Osteoblast (primary cell): ENCODE measurements at regions not wholly inside any gene's neighbourhood (a gene's known extent, or its start where the extent isn't known, plus 50 kb on each side); places are given as distances from the start of the nearest gene placed in this dataset.

Experiments used
- DNase-seq: peaks from one replicate; pipeline ENCODE4 v3.0.0; 2011; ENCODE audit warnings: low spot score, mixed read lengths; ENCODE audit not compliant: insufficient read length; ENCODE audit errors: missing footprints
- H2AFZ ChIP-seq: 2 replicates; pipeline ENCODE4 v1.6.0; 2011; ENCODE audit warnings: mild to moderate bottlenecking, low read length
- H3K27ac ChIP-seq: 2 replicates; pipeline ENCODE4 v1.5.1; 2011; ENCODE audit warnings: mild to moderate bottlenecking, low read depth, low read length, moderate library complexity
- H3K27me3 ChIP-seq: 2 replicates; pipeline ENCODE4 v1.6.0; 2012; ENCODE audit warnings: mild to moderate bottlenecking, control low read depth, inconsistent platforms, low read length, moderate library complexity; ENCODE audit not compliant: insufficient read depth
- H3K36me3 ChIP-seq: 2 replicates; pipeline ENCODE4 v1.5.1; 2011; ENCODE audit warnings: mild to moderate bottlenecking, low read length, control low read depth, moderate library complexity; ENCODE audit not compliant: insufficient read depth
- H3K4me1 ChIP-seq: 2 replicates; pipeline ENCODE4 v1.5.1; 2011; ENCODE audit warnings: mild to moderate bottlenecking, low read length, control low read depth, moderate library complexity; ENCODE audit not compliant: insufficient read depth
- H3K4me2 ChIP-seq: 2 replicates; pipeline ENCODE4 v1.6.0; 2011; ENCODE audit warnings: mild to moderate bottlenecking, low read length; ENCODE audit not compliant: insufficient read depth
- H3K4me3 ChIP-seq: fragments of 200-600 bp; sonication (generic); 3 replicates; pipeline ENCODE4 v1.5.1; 2012; ENCODE audit warnings: mild to moderate bottlenecking, low read length, inconsistent platforms; ENCODE audit not compliant: insufficient read depth
- H3K79me2 ChIP-seq: 2 replicates; pipeline ENCODE4 v1.6.0; 2012; ENCODE audit warnings: mild to moderate bottlenecking, low read length, control low read depth, inconsistent platforms; ENCODE audit not compliant: insufficient read depth
- H3K9me3 ChIP-seq: 2 replicates; pipeline ENCODE4 v1.5.1; 2011; ENCODE audit warnings: low read depth, low read length, control low read depth
- H4K20me1 ChIP-seq: 2 replicates; pipeline ENCODE4 v1.6.0; 2012; ENCODE audit warnings: mild to moderate bottlenecking, low read length, control low read depth; ENCODE audit not compliant: insufficient read depth
- CTCF ChIP-seq: IDR thresholded peaks from 2 replicates; pipeline ENCODE4 v1.5.1; 2011; ENCODE audit warnings: mild to moderate bottlenecking, low read depth, low read length, moderate library complexity; ENCODE audit errors: extremely low read depth

DNA sequence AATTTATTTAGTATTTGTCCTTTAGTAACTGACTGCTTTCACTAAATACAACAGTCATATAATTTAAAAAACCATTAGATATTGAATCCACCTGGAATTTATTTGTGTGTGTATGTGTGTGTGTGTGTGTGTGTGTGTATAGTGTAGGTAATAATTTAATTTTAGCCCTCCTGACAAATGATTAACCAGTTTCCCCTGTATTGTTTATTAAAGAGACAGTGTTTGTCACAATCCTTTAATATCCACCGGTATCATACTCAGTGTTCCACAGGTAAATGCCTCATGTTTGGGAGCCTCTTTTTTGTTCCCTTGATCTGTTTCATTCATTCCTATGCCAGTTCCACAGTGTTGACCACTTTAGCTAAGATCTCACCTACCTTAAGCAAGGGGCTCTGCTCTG lies 134.6 kb upstream of the IRX3 start:
- H4K20me1 ChIP-seq: no peaks in the 10 kb centered on the region
- H3K9me3 ChIP-seq: no peaks in the 10 kb centered on the region
- peaks cover 16% of the 10 kb centered on the region for H3K4me1 ChIP-seq
- no peaks in the 10 kb centered on the region for H3K79me2 ChIP-seq
- H3K27me3 ChIP-seq: no peaks in the 10 kb centered on the region
- H3K4me3 ChIP-seq: no peak overlapping the region
- DNase-seq: no peak
- H2AFZ ChIP-seq: no peak overlapping the region
- no peak for TF ChIP-seq CTCF
- H3K27ac ChIP-seq: no peak overlapping the region
- H3K4me2 ChIP-seq: no peak overlapping the region
- no peaks in the 10 kb centered on the region for H3K36me3 ChIP-seq

DNA sequence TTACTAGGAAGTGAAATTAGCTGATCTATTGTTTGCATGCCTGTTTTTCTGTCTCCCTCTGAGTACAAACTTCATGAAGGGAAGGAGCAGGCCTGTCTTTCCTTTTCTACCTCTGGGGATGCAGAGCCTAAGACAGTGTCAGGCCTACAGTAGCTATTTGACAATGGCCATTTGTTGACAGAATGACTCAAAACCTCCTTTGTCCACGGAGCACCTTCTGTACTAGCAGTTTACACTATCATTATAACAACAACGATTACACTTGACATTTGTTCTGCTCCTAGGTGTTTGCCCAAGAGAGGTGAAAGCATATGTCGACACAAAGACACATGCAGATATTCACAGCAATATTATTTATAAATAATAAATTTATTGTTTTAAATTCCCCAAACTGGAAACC lies 132.3 kb upstream of the IRX3 start:
- H3K4me3 ChIP-seq: no peak overlapping the region
- no peak for TF ChIP-seq CTCF
- H3K36me3 ChIP-seq: no peaks in the 10 kb centered on the region
- no peaks in the 10 kb centered on the region for H3K79me2 ChIP-seq
- no peaks in the 10 kb centered on the region for H4K20me1 ChIP-seq
- no peak overlapping the region for H3K4me2 ChIP-seq
- H3K27ac ChIP-seq: no peak overlapping the region
- DNase-seq: no peak
- H3K27me3 ChIP-seq: no peaks in the 10 kb centered on the region
- peaks cover 2% of the 10 kb centered on the region for H3K9me3 ChIP-seq
- H3K4me1 ChIP-seq: peaks cover 21% of the 10 kb centered on the region
- H2AFZ ChIP-seq: no peak overlapping the region

DNA sequence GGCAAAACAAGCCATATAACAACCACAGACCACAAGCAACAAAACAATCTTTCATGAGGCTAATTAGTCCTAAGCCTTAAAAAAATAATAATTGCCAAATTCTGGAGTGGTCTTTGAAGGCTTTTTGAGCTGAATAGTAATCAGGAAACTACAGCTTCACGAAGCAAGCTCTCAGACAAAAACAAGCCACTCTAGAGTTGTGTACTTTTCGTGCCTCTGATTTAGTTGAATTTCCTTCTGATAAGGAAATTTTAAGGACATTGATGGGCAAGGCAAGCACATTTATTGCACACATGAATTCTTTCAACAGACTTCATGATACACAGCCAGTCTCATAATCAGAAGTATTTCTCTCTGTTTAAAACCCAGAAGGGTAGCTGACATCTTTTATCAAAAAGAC lies 130.8 kb upstream of the IRX3 start:
- Histone ChIP-seq H3K4me1 (peaks cover 19% of the 10 kb centered on the region), H3K4me2 (no peak overlapping the region), H3K79me2 (no peaks in the 10 kb centered on the region), H3K9me3 (peaks cover 2% of the 10 kb centered on the region), H3K27me3 (no peaks in the 10 kb centered on the region), H3K27ac (no peak overlapping the region), H4K20me1 (no peaks in the 10 kb centered on the region), H3K36me3 (no peaks in the 10 kb centered on the region), H3K4me3 (no peak overlapping the region), H2AFZ (no peak overlapping the region)
- DNase-seq: no peak
- TF ChIP-seq CTCF: no peak

DNA sequence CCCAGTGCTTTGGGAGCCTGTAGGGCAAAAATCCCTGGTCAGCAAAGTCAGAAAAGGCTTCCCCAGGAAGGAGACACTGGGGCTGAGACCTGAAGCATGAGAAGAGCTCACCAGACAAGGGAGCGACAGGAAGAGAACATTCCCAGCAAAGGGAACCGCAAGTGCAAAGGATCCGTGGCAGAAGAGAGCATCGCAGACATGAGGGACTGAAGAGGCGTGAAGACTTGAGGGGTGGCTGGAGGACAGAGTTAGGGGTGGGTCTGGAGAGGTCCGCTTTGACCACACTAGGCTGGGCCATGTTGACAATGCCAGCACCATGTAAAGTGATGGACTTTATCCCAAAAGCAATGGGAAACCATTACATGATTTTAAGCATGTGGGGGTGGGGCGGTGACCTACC lies 128.1 kb upstream of the IRX3 start:
- Histone ChIP-seq H3K9me3 (peaks cover 2% of the 10 kb centered on the region), H3K4me3 (no peak overlapping the region), H3K27me3 (no peaks in the 10 kb centered on the region), H3K4me1 (peaks cover 13% of the 10 kb centered on the region), H3K27ac (no peak overlapping the region), H3K4me2 (no peak overlapping the region), H3K36me3 (no peaks in the 10 kb centered on the region), H4K20me1 (no peaks in the 10 kb centered on the region), H2AFZ (no peak overlapping the region), H3K79me2 (no peaks in the 10 kb centered on the region)
- DNase-seq: no peak
- TF ChIP-seq CTCF: no peak
